DND-41 (cell line): ENCODE measurements at regions not wholly inside any gene's neighbourhood (a gene's known extent, or its start where the extent isn't known, plus 50 kb on each side); places are given as distances from the start of the nearest gene placed in this dataset.

ENCODE experiments used
- ATAC-seq: fragments of 200-7000 bp; cut with Tn5 transposase; 3 replicates; pipeline ENCODE4 v1.9.1; 2021; ENCODE audit warnings: low read depth; ENCODE audit not compliant: insufficient read depth
- DNase-seq: peaks from one replicate; pipeline ENCODE4 v3.0.0-alpha.2; 2020
- H2AFZ ChIP-seq: 2 replicates; pipeline ENCODE4 v1.6.0; 2012; ENCODE audit warnings: low read depth, low read length
- H3K27ac ChIP-seq: 2 replicates; pipeline ENCODE4 v1.5.1; 2012; ENCODE audit warnings: low read length, inconsistent platforms
- H3K27me3 ChIP-seq: fragments of 200-600 bp; sonication (generic); 2 replicates; pipeline ENCODE4 v1.6.0; 2012; ENCODE audit warnings: low read length, mild to moderate bottlenecking, inconsistent platforms; ENCODE audit not compliant: insufficient read depth, poor library complexity
- H3K36me3 ChIP-seq: 2 replicates; pipeline ENCODE4 v1.5.1; 2012; ENCODE audit warnings: low read length, inconsistent platforms; ENCODE audit not compliant: insufficient read depth
- H3K4me1 ChIP-seq: 2 replicates; pipeline ENCODE4 v1.5.1; 2012; ENCODE audit warnings: mild to moderate bottlenecking, low read length; ENCODE audit not compliant: insufficient read depth
- H3K4me2 ChIP-seq: 2 replicates; pipeline ENCODE4 v1.6.0; 2012; ENCODE audit warnings: mild to moderate bottlenecking, moderate library complexity, low read length, inconsistent platforms; ENCODE audit not compliant: insufficient read depth
- H3K4me3 ChIP-seq, 2 experiments: fragments of 200-600 bp in 1 of 2; shearing (Covaris generic) in 1 of 2; 2 replicates each; pipeline ENCODE4 v1.5.1; 2012 to 2016; ENCODE audit warnings: inconsistent platforms in 2 of 2, low read length in 2 of 2, mild to moderate bottlenecking in 2 of 2, low read depth in 1 of 2, moderate library complexity in 1 of 2
- H3K79me2 ChIP-seq: 2 replicates; pipeline ENCODE4 v1.6.0; 2012; ENCODE audit warnings: low read length, inconsistent platforms; ENCODE audit not compliant: insufficient read depth
- H3K9ac ChIP-seq: 2 replicates; pipeline ENCODE4 v1.6.0; 2012; ENCODE audit warnings: low read depth, mild to moderate bottlenecking, inconsistent platforms, low read length, moderate library complexity
- H3K9me3 ChIP-seq: 2 replicates; pipeline ENCODE4 v1.5.1; 2012; ENCODE audit warnings: low read length, moderate library complexity, mild to moderate bottlenecking, inconsistent platforms; ENCODE audit not compliant: insufficient read depth, severe bottlenecking
- H4K20me1 ChIP-seq: 2 replicates; pipeline ENCODE4 v1.6.0; 2012; ENCODE audit warnings: low read length; ENCODE audit not compliant: insufficient read depth
- CTCF ChIP-seq: IDR thresholded peaks from 2 replicates; pipeline ENCODE4 v1.5.1; 2012; ENCODE audit warnings: borderline replicate concordance, low read length, moderate library complexity, mild to moderate bottlenecking; ENCODE audit not compliant: poor library complexity, severe bottlenecking; ENCODE audit errors: extremely low read depth
- EZH2 ChIP-seq: IDR thresholded peaks from 3 replicates; pipeline ENCODE4 v1.6.1; 2012; ENCODE audit warnings: borderline replicate concordance, low read depth, mild to moderate bottlenecking, moderate library complexity, low read length, inconsistent platforms; ENCODE audit not compliant: severe bottlenecking

GRCh38 chr1:186768906-186769305 lies 59.8 kb upstream of the PLA2G4A start:
- Histone ChIP-seq H3K9me3 (no peaks in the 10 kb centered on the region), H4K20me1 (no peaks in the 10 kb centered on the region), H3K36me3 (no peaks in the 10 kb centered on the region), H3K4me2 (no peak overlapping the region), H3K27ac (no peak overlapping the region), H3K27me3 (no peaks in the 10 kb centered on the region), H3K9ac (no peak overlapping the region), H3K4me1 (no peaks in the 10 kb centered on the region), H2AFZ (no peak overlapping the region), H3K79me2 (no peaks in the 10 kb centered on the region), H3K4me3 (no peak overlapping the region)
- DNase-seq: no peak
- TF ChIP-seq EZH2 (no peak), CTCF (no peak)
- ATAC-seq: no peak

- Histone ChIP-seq H3K4me1 (no peaks in the 10 kb centered on the region), H2AFZ (no peak overlapping the region)
- DNase-seq: no peak
Observed at GRCh38 chr1:186765446-186765845, 63.3 kb upstream of the PLA2G4A start.

GRCh38 chr1:186763107-186763506 lies 65.6 kb upstream of the PLA2G4A start:
- no peak for ATAC-seq
- no peak for DNase-seq

More at GRCh38 chr1:186765446-186765845, 63.3 kb upstream of the PLA2G4A start:
- no peaks in the 10 kb centered on the region for H3K36me3 ChIP-seq
- H3K9me3 ChIP-seq: no peaks in the 10 kb centered on the region
- no peak for ATAC-seq
- H4K20me1 ChIP-seq: no peaks in the 10 kb centered on the region
- H3K4me2 ChIP-seq: no peak overlapping the region
- no peak overlapping the region for H3K27ac ChIP-seq
- H3K4me3 ChIP-seq: no peak overlapping the region
- no peak overlapping the region for H3K9ac ChIP-seq
- no peaks in the 10 kb centered on the region for H3K27me3 ChIP-seq
- TF ChIP-seq EZH2 (no peak), CTCF (no peak)
- no peaks in the 10 kb centered on the region for H3K79me2 ChIP-seq

More at GRCh38 chr1:186763107-186763506, 65.6 kb upstream of the PLA2G4A start:
- H3K9ac ChIP-seq: no peak overlapping the region
- no peak overlapping the region for H2AFZ ChIP-seq
- H4K20me1 ChIP-seq: no peaks in the 10 kb centered on the region
- H3K9me3 ChIP-seq: no peaks in the 10 kb centered on the region
- H3K27ac ChIP-seq: no peak overlapping the region
- no peaks in the 10 kb centered on the region for H3K27me3 ChIP-seq
- H3K79me2 ChIP-seq: no peaks in the 10 kb centered on the region
- TF ChIP-seq EZH2 (no peak), CTCF (no peak)
- no peak overlapping the region for H3K4me3 ChIP-seq
- H3K4me2 ChIP-seq: no peak overlapping the region
- no peaks in the 10 kb centered on the region for H3K4me1 ChIP-seq
- no peaks in the 10 kb centered on the region for H3K36me3 ChIP-seq
